ENCODE measurements at regions not wholly inside any gene's neighbourhood (a gene's known extent, or its start where the extent isn't known, plus 50 kb on each side); places are given as distances from the start of the nearest gene placed in this dataset.

- TF ChIP-seq POLR2A (IDR thresholded peaks at IDR 0.05) (no peak), CTCF (IDR thresholded peaks at IDR 0.05 in 8 of 11, conservative IDR thresholded peaks at IDR 0.05 in 3 of 11) (no peak), POLR2AphosphoS5 (IDR thresholded peaks at IDR 0.05) (no peak)
Measured at GRCh38 chr20:62540504-62540903, 64.7 kb upstream of the GATA5 start.

Measured in spleen (tissue), 7 donors.